Left ventricle myocardium inferior (tissue), 1 donor: ENCODE measurements at regions not wholly inside any gene's neighbourhood (a gene's known extent, or its start where the extent isn't known, plus 50 kb on each side); places are given as distances from the start of the nearest gene placed in this dataset.

Experiments
- DNase-seq: peaks from one replicate; pipeline ENCODE4 v3.0.0-alpha.2; 2020
- H3K27ac ChIP-seq: fragments of 200-600 bp; replicated peaks from 2 replicates; pipeline ENCODE4 v1.8.0; 2021
- H3K27me3 ChIP-seq: fragments of 200-600 bp; 2 replicates; pipeline ENCODE4 v1.8.0; 2021; ENCODE audit warnings: low read depth
- H3K36me3 ChIP-seq: fragments of 200-600 bp; 2 replicates; pipeline ENCODE4 v1.8.0; 2021
- H3K4me1 ChIP-seq: fragments of 200-600 bp; 2 replicates; pipeline ENCODE4 v1.8.0; 2021
- H3K4me3 ChIP-seq: fragments of 200-600 bp; 2 replicates; pipeline ENCODE4 v1.8.0; 2021; ENCODE audit warnings: mild to moderate bottlenecking, moderate library complexity
- H3K9me3 ChIP-seq: fragments of 200-600 bp; replicated peaks from 2 replicates; pipeline ENCODE4 v1.8.0; 2021
- CTCF ChIP-seq: fragments of 200-600 bp; IDR thresholded peaks from 2 replicates; pipeline ENCODE4 v1.8.0; 2021; ENCODE audit warnings: antibody characterized with exemption, mild to moderate bottlenecking, borderline replicate concordance
- intact Hi-C: fragments of 100-400 bp; cut with micrococcal nuclease; formaldehyde crosslinking; loops from one replicate; pipeline ENCODE4 v1.11.0; 2022
- donor health status: DM: no; HTN: yes; CAD: no; lungs with severe emphysema.

- H3K27me3 ChIP-seq: peaks cover 2% of the 10 kb centered on the region
- TF ChIP-seq CTCF: no peak
- no peak for DNase-seq
- no peak overlapping the region for H3K27ac ChIP-seq
- H3K9me3 ChIP-seq: no peaks in the 10 kb centered on the region
- no peak overlapping the region for H3K4me3 ChIP-seq
- intact Hi-C loops: no loop called here
- no peaks in the 10 kb centered on the region for H3K4me1 ChIP-seq
- no peaks in the 10 kb centered on the region for H3K36me3 ChIP-seq
These were observed 63.3 kb upstream of the ZNF236 start for GRCh38 chr18:76759056-76759455.

GRCh38 chr18:76757925-76758324 lies 64.4 kb upstream of the ZNF236 start:
- no peak for TF ChIP-seq CTCF
- intact Hi-C loops: no loop called here
- H3K36me3 ChIP-seq: no peaks in the 10 kb centered on the region
- H3K27me3 ChIP-seq: no peaks in the 10 kb centered on the region
- no peak for DNase-seq
- H3K9me3 ChIP-seq: no peaks in the 10 kb centered on the region
- H3K4me3 ChIP-seq: no peak overlapping the region
- no peaks in the 10 kb centered on the region for H3K4me1 ChIP-seq
- no peak overlapping the region for H3K27ac ChIP-seq

- Histone ChIP-seq H3K4me3 (no peak overlapping the region), H3K27ac (no peak overlapping the region)
These were observed 65.0 kb upstream of the ZNF236 start for GRCh38 chr18:76757335-76757734.

GRCh38 chr18:76756531-76757253 lies 65.7 kb upstream of the ZNF236 start:
- H3K27ac ChIP-seq: no peak overlapping the region
- no peak for DNase-seq

More at GRCh38 chr18:76757335-76757734, 65.0 kb upstream of the ZNF236 start:
- Histone ChIP-seq H3K36me3 (no peaks in the 10 kb centered on the region), H3K27me3 (no peaks in the 10 kb centered on the region), H3K4me1 (no peaks in the 10 kb centered on the region), H3K9me3 (peaks cover 4% of the 10 kb centered on the region)
- TF ChIP-seq CTCF: no peak
- intact Hi-C loops: no loop called here
- DNase-seq: no peak

GRCh38 chr18:76754351-76754750 lies 68.0 kb upstream of the ZNF236 start:
- intact Hi-C loops: no loop called here
- Histone ChIP-seq H3K36me3 (no peaks in the 10 kb centered on the region), H3K9me3 (peaks cover 33% of the 10 kb centered on the region), H3K4me1 (no peaks in the 10 kb centered on the region), H3K27ac (no peak overlapping the region), H3K4me3 (no peak overlapping the region), H3K27me3 (no peaks in the 10 kb centered on the region)
- TF ChIP-seq CTCF: no peak
- no peak for DNase-seq

More at GRCh38 chr18:76756531-76757253, 65.7 kb upstream of the ZNF236 start:
- TF ChIP-seq CTCF: no peak
- no peaks in the 10 kb centered on the region for H3K36me3 ChIP-seq
- no peak overlapping the region for H3K4me3 ChIP-seq
- H3K9me3 ChIP-seq: peaks cover 9% of the 10 kb centered on the region
- H3K4me1 ChIP-seq: no peaks in the 10 kb centered on the region
- intact Hi-C loops: no loop called here
- no peaks in the 10 kb centered on the region for H3K27me3 ChIP-seq
